IMR-90 (cell line): ENCODE measurements at regions not wholly inside any gene's neighbourhood (a gene's known extent, or its start where the extent isn't known, plus 50 kb on each side); places are given as distances from the start of the nearest gene placed in this dataset.
A peak's percentile ranks its signal among the peaks of the same experiment; 100 is the strongest.

ENCODE experiments used
- ATAC-seq: fragments of 200-7000 bp; cut with Tn5 transposase; 2 replicates; pipeline ENCODE4 v1.9.1; 2020; ENCODE audit warnings: low read depth, mild to moderate bottlenecking, moderate library complexity
- BruUV-seq: library from RNA; stranded (reverse); fragments of 400-500 nt; replicated peaks from 2 replicates; lab custom pipeline; 2021; lab: Mats Ljungman, UMichigan
- CTCF ChIA-PET: fragments of 300-600 bp; formaldehyde crosslinking; extraction: SDS; loops from one replicate; lab custom pipeline; 2021; ENCODE audit warnings: antibody characterized with exemption; lab: Yijun Ruan, JAX
- POLR2A ChIA-PET: fragments of 300-600 bp; sonication (Branson Sonifier 250); formaldehyde crosslinking; loops from one replicate; lab custom pipeline; 2022; ENCODE audit warnings: antibody characterized with exemption; ENCODE audit not compliant: unreplicated experiment; lab: Charles Lee
- DNase-seq: peaks from one replicate; pipeline ENCODE4 v3.0.0; 2013
- H2AFZ ChIP-seq: replicated peaks from 2 replicates; pipeline ENCODE3; 2013; ENCODE audit warnings: low read length, mild to moderate bottlenecking; ENCODE audit not compliant: poor library complexity
- H2AK5ac ChIP-seq: 2 replicates; pipeline ENCODE4 v1.6.1; 2013; ENCODE audit warnings: low read depth, low read length, inconsistent platforms
- H2AK9ac ChIP-seq: replicated peaks from 2 replicates; pipeline ENCODE3; 2013; ENCODE audit warnings: mild to moderate bottlenecking, low read depth, low read length, moderate library complexity; ENCODE audit not compliant: poor library complexity
- H2BK120ac ChIP-seq: 2 replicates; pipeline ENCODE4 v1.6.1; 2013; ENCODE audit warnings: low read depth, low read length, inconsistent platforms
- H2BK15ac ChIP-seq: 3 replicates; pipeline ENCODE4 v1.6.1; 2013; ENCODE audit warnings: low read depth, low read length, inconsistent platforms
- H2BK20ac ChIP-seq: 2 replicates; pipeline ENCODE4 v1.6.1; 2013; ENCODE audit warnings: low read depth, mild to moderate bottlenecking, inconsistent platforms, low read length, moderate library complexity
- H2BK5ac ChIP-seq: 2 replicates; pipeline ENCODE4 v1.6.1; 2013; ENCODE audit warnings: mild to moderate bottlenecking, low read depth, low read length, inconsistent platforms; ENCODE audit not compliant: poor library complexity, severe bottlenecking
- H3K14ac ChIP-seq: replicated peaks from 2 replicates; pipeline ENCODE4 v1.6.1; 2013; ENCODE audit warnings: low read depth, low read length, inconsistent platforms
- H3K18ac ChIP-seq: 2 replicates; pipeline ENCODE4 v1.6.1; 2013; ENCODE audit warnings: low read depth, low read length, control low read depth
- H3K23ac ChIP-seq: 2 replicates; pipeline ENCODE4 v1.6.1; 2013; ENCODE audit warnings: low read depth, low read length, inconsistent platforms
- H3K27ac ChIP-seq: 2 replicates; pipeline ENCODE4 v1.5.1; 2013; ENCODE audit warnings: mild to moderate bottlenecking, control low read depth, low read length; ENCODE audit not compliant: insufficient read depth
- H3K27me3 ChIP-seq: 2 replicates; pipeline ENCODE4 v1.6.1; 2013; ENCODE audit warnings: low read length; ENCODE audit not compliant: control insufficient read depth, insufficient read depth
- H3K36me3 ChIP-seq: 2 replicates; pipeline ENCODE4 v1.6.1; 2013; ENCODE audit warnings: low read length, mixed read lengths; ENCODE audit not compliant: control insufficient read depth, insufficient read depth
- H3K4ac ChIP-seq: 2 replicates; pipeline ENCODE4 v1.6.1; 2013; ENCODE audit warnings: low read depth, low read length, inconsistent platforms
- H3K4me1 ChIP-seq: 2 replicates; pipeline ENCODE4 v1.6.1; 2013; ENCODE audit warnings: low read length, mixed read lengths; ENCODE audit not compliant: control insufficient read depth, insufficient read depth
- H3K4me2 ChIP-seq: 2 replicates; pipeline ENCODE4 v1.6.1; 2013; ENCODE audit warnings: low read depth, mild to moderate bottlenecking, control low read depth, low read length, moderate library complexity
- H3K4me3 ChIP-seq: 2 replicates; pipeline ENCODE4 v1.5.1; 2013; ENCODE audit warnings: low read depth, mild to moderate bottlenecking, control low read depth, low read length, moderate library complexity; ENCODE audit not compliant: insufficient read depth
- H3K56ac ChIP-seq: 2 replicates; pipeline ENCODE4 v1.6.1; 2013; ENCODE audit warnings: low read length, inconsistent platforms; ENCODE audit not compliant: insufficient read depth; ENCODE audit errors: extremely low read depth
- H3K79me1 ChIP-seq, 2 experiments: 2 replicates each; pipeline ENCODE4 v1.6.1; 2013; ENCODE audit warnings: low read length in 2 of 2, inconsistent platforms in 1 of 2, low read depth in 1 of 2
- H3K9ac ChIP-seq: 2 replicates; pipeline ENCODE4 v1.6.1; 2013; ENCODE audit warnings: low read depth, low read length, control low read depth
- H3K9me1 ChIP-seq: 2 replicates; pipeline ENCODE4 v1.6.1; 2013; ENCODE audit warnings: low read length, inconsistent platforms; ENCODE audit not compliant: insufficient read depth
- H3K9me3 ChIP-seq: 2 replicates; pipeline ENCODE4 v1.6.1; 2013; ENCODE audit warnings: low read length; ENCODE audit not compliant: control insufficient read depth, insufficient read depth
- H4K20me1 ChIP-seq: 2 replicates; pipeline ENCODE4 v1.6.1; 2013; ENCODE audit warnings: low read length, inconsistent platforms; ENCODE audit not compliant: insufficient read depth
- H4K5ac ChIP-seq: 2 replicates; pipeline ENCODE4 v1.6.1; 2013; ENCODE audit warnings: mild to moderate bottlenecking, low read depth, low read length, control low read depth
- H4K8ac ChIP-seq, 2 experiments: 2 replicates each; pipeline ENCODE4 v1.6.1; 2013; ENCODE audit warnings: low read depth in 2 of 2, low read length in 2 of 2, control low read depth in 1 of 2, inconsistent platforms in 1 of 2
- H4K91ac ChIP-seq: 2 replicates; pipeline ENCODE4 v1.6.1; 2013; ENCODE audit warnings: low read depth, low read length, inconsistent platforms; ENCODE audit not compliant: insufficient read depth
- BHLHE40 ChIP-seq: fragments of 150-350 bp; IDR thresholded peaks from 2 replicates; pipeline ENCODE4 v1.6.1; 2016; ENCODE audit warnings: mild to moderate bottlenecking, low read depth, low read length
- CEBPB ChIP-seq: IDR thresholded peaks from 2 replicates; pipeline ENCODE4 v1.6.1; 2012; ENCODE audit warnings: low read depth, low read length, improper control_type of control experiment
- CHD1 ChIP-seq: IDR thresholded peaks from 2 replicates; pipeline ENCODE4 v1.6.1; 2012; ENCODE audit warnings: low read depth, low read length, improper control_type of control experiment
- CTCF ChIP-seq: conservative IDR thresholded peaks from 2 replicates; pipeline ENCODE4 v1.5.1; 2012; ENCODE audit warnings: mild to moderate bottlenecking, low read depth, low read length, improper control_type of control experiment
- ELK1 ChIP-seq: fragments of 150-350 bp; IDR thresholded peaks from 2 replicates; pipeline ENCODE4 v1.6.1; 2016; ENCODE audit warnings: low read depth, mild to moderate bottlenecking, low read length, moderate library complexity, borderline replicate concordance
- FOS ChIP-seq: fragments of 150-350 bp; IDR thresholded peaks from 2 replicates; pipeline ENCODE4 v1.6.1; 2016; ENCODE audit warnings: low read depth, low read length
- MAFK ChIP-seq: IDR thresholded peaks from 2 replicates; pipeline ENCODE4 v1.6.1; 2012; ENCODE audit warnings: low read depth, low read length, improper control_type of control experiment
- MAZ ChIP-seq: IDR thresholded peaks from 2 replicates; pipeline ENCODE4 v1.6.1; 2012; ENCODE audit warnings: low read depth, mild to moderate bottlenecking, low read length, improper control_type of control experiment, moderate library complexity, borderline replicate concordance
- MXI1 ChIP-seq: IDR thresholded peaks from 2 replicates; pipeline ENCODE4 v1.6.1; 2012; ENCODE audit warnings: low read depth, mild to moderate bottlenecking, low read length, moderate library complexity, borderline replicate concordance
- NFE2L2 ChIP-seq: fragments of 150-350 bp; IDR thresholded peaks from 2 replicates; pipeline ENCODE4 v1.6.1; 2016; ENCODE audit warnings: low read depth, mild to moderate bottlenecking, low read length
- POLR2A ChIP-seq: IDR thresholded peaks from 2 replicates; pipeline ENCODE4 v1.6.1; 2012; ENCODE audit warnings: mild to moderate bottlenecking, low read depth, low read length
- RAD21 ChIP-seq: IDR thresholded peaks from 2 replicates; pipeline ENCODE4 v1.6.1; 2012; ENCODE audit warnings: low read length, improper control_type of control experiment
- RCOR1 ChIP-seq: IDR thresholded peaks from 2 replicates; pipeline ENCODE4 v1.6.1; 2012; ENCODE audit warnings: mild to moderate bottlenecking, low read length, improper control_type of control experiment; ENCODE audit not compliant: insufficient replicate concordance
- SMC3 ChIP-seq: fragments of 150-350 bp; IDR thresholded peaks from 2 replicates; pipeline ENCODE4 v1.6.1; 2016; ENCODE audit warnings: low read depth, mild to moderate bottlenecking, antibody characterized with exemption, low read length, moderate library complexity
- USF2 ChIP-seq: fragments of 150-350 bp; IDR thresholded peaks from 2 replicates; pipeline ENCODE4 v1.6.1; 2017; ENCODE audit warnings: mild to moderate bottlenecking, antibody characterized with exemption, low read length, low read depth
- WGBS, 2 experiments: methylation state at CpG; one replicate each; pipeline versions ENCODE4 v1.1.5 to v1.1.7; 2013; ENCODE audit warnings: missing lambda C conversion rate in 2 of 2; ENCODE audit not compliant: insufficient read length in 1 of 2; ENCODE audit errors: extremely low coverage in 2 of 2; 5-methylcytosine and 5-hydroxymethylcytosine counted together
- dilution Hi-C: fragments of 300-500 bp; cut with HindIII; formaldehyde crosslinking; loops from one replicate; pipeline ENCODE4 v1.14.3; 2018; ENCODE audit warnings: low sequenced_read_pairs; ENCODE audit not compliant: unreplicated experiment
- in situ Hi-C: fragments of 300-500 bp; cut with MboI; formaldehyde crosslinking; loops from 3 replicates; pipeline ENCODE4 v1.14.3; 2019; ENCODE audit warnings: low sequenced_read_pairs, inconsistent platforms, mixed read lengths
- intact Hi-C: fragments of 100-400 bp; cut with micrococcal nuclease; formaldehyde crosslinking; loops from 2 replicates; pipeline ENCODE4 v1.10.0; 2022

- no peak overlapping the region for H3K14ac ChIP-seq
- no peaks in the 10 kb centered on the region for H3K36me3 ChIP-seq
- H2BK120ac ChIP-seq: no peak overlapping the region
- dilution Hi-C loops: no loop called here
- no peak overlapping the region for H3K18ac ChIP-seq
- no peaks in the 10 kb centered on the region for H4K20me1 ChIP-seq
- no peaks in the 10 kb centered on the region for H3K9me1 ChIP-seq
- H3K27me3 ChIP-seq: no peaks in the 10 kb centered on the region
- H3K56ac ChIP-seq: no peak overlapping the region
- H3K4me3 ChIP-seq: no peak overlapping the region
- H2AFZ ChIP-seq: no peak overlapping the region
- H4K5ac ChIP-seq: no peak overlapping the region
- no peak for TF ChIP-seq MXI1
- TF ChIP-seq USF2: no peak
- no peak for TF ChIP-seq CEBPB
- no peak for TF ChIP-seq ELK1
- no peak for TF ChIP-seq CHD1
- no peak for TF ChIP-seq CTCF
- TF ChIP-seq RAD21: no peak
- no peak for TF ChIP-seq BHLHE40
- TF ChIP-seq POLR2A: no peak
- no peak for TF ChIP-seq MAZ
- TF ChIP-seq RCOR1: no peak
- no peak for TF ChIP-seq MAFK
- no peak for TF ChIP-seq FOS
- no peak for TF ChIP-seq SMC3
- no peak for TF ChIP-seq NFE2L2
- H3K27ac ChIP-seq: no peak overlapping the region
- no CpG with 5 or more reads among the region's 3 CpGs for WGBS, 2 experiments
- no peak overlapping the region for H2BK20ac ChIP-seq
- no peak overlapping the region for H2BK5ac ChIP-seq
- no peak overlapping the region for H2AK5ac ChIP-seq
- H3K79me1 ChIP-seq: no peaks in the 10 kb centered on the region
- in situ Hi-C loops: no loop called here
- intact Hi-C loops: no loop called here
- H4K8ac ChIP-seq: no peak overlapping the region
- no peaks in the 10 kb centered on the region for H3K9me3 ChIP-seq
- no peak overlapping the region for H3K9ac ChIP-seq
- no peak overlapping the region for H3K4me2 ChIP-seq
- ATAC-seq (peak; percentile 37; the same call in 1 of the 2 replicates), DNase-seq (peak; percentile 19)
- H3K4me1 ChIP-seq: no peaks in the 10 kb centered on the region
- no peak overlapping the region for H2BK15ac ChIP-seq
- ChIA-PET POLR2A (no interaction called here), CTCF (no interaction called here)
- BruUV-seq: no TSS peak
- H3K23ac ChIP-seq: no peak overlapping the region
- no peak overlapping the region for H3K4ac ChIP-seq
- H4K91ac ChIP-seq: no peak overlapping the region
- H2AK9ac ChIP-seq: no peak overlapping the region
These were observed 1222.2 kb downstream of the STIM2 start for GRCh38 chr4:28082686-28083390.
